K562 (cell line): ENCODE measurements at regions not wholly inside any gene's neighbourhood (a gene's known extent, or its start where the extent isn't known, plus 50 kb on each side); places are given as distances from the start of the nearest gene placed in this dataset.

Experiments used
- CHD1 ChIP-seq: fragments of 200-600 bp; sonication (generic); IDR thresholded peaks from one replicate; pipeline ENCODE4 v1.6.1; 2012; ENCODE audit warnings: mild to moderate bottlenecking, moderate library complexity, low read length, inconsistent platforms
- PML ChIP-seq: IDR thresholded peaks from 2 replicates; pipeline ENCODE4 v1.6.1; 2012; ENCODE audit warnings: low read length, inconsistent platforms
- PYGO2 ChIP-seq: fragments of 450-650 bp; IDR thresholded peaks from 2 replicates; pipeline ENCODE4 v1.6.1; 2016; ENCODE audit warnings: mild to moderate bottlenecking, missing genetic modification characterization, moderate library complexity, missing compliant biosample characterization
- XRCC4 ChIP-seq: IDR thresholded peaks from one replicate; pipeline ENCODE4 v1.6.1; 2011; ENCODE audit not compliant: insufficient read depth, insufficient read length; ENCODE audit errors: extremely low read depth
- ZNF354B ChIP-seq: fragments of 250-450 bp; sonication (Bioruptor Pico); IDR thresholded peaks from 2 replicates; pipeline ENCODE4 v1.4.0; 2020
- TF ChIP-seq, protein P1 (sequence below): fragments of 250-450 bp; sonication (Bioruptor Pico); IDR thresholded peaks from 2 replicates; pipeline ENCODE4 v1.4.0; 2020
- TF ChIP-seq, protein P2 (sequence below), 2 experiments: IDR thresholded peaks in 1 of 2; conservative IDR thresholded peaks in 1 of 2; 2 replicates each; pipeline ENCODE4 v1.6.1; 2016; ENCODE audit warnings: low read depth in 2 of 2, mild to moderate bottlenecking in 1 of 2, missing compliant biosample characterization in 1 of 2, missing genetic modification characterization in 1 of 2, moderate library complexity in 1 of 2
- TF ChIP-seq, protein P3 (sequence below): fragments of 200-600 bp; sonication (generic); IDR thresholded peaks from one replicate; pipeline ENCODE4 v1.6.1; 2012; ENCODE audit warnings: mild to moderate bottlenecking, low read depth, low read length, inconsistent platforms

DNA sequence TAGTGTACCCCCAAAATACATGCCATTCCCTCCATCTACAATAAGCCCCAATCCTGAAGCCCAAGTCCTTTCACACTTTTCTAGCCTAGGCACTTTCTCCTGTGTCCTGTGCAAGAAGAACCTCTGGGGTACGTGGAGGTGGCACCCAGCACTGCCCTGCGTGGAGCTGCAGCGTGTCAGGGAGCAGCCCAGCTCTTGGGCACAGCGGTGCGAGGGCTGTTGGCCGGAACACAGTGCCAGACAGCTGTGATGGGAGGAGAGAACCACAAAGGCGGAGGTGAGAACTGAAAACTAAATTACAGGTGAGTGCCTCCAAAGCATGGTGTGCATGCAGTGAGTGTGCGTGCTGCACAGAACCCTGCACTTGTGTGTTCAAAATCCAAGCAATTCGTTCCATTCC is 621.3 kb upstream of the ADARB2 start (continued):
- TF ChIP-seq, protein P1, sequence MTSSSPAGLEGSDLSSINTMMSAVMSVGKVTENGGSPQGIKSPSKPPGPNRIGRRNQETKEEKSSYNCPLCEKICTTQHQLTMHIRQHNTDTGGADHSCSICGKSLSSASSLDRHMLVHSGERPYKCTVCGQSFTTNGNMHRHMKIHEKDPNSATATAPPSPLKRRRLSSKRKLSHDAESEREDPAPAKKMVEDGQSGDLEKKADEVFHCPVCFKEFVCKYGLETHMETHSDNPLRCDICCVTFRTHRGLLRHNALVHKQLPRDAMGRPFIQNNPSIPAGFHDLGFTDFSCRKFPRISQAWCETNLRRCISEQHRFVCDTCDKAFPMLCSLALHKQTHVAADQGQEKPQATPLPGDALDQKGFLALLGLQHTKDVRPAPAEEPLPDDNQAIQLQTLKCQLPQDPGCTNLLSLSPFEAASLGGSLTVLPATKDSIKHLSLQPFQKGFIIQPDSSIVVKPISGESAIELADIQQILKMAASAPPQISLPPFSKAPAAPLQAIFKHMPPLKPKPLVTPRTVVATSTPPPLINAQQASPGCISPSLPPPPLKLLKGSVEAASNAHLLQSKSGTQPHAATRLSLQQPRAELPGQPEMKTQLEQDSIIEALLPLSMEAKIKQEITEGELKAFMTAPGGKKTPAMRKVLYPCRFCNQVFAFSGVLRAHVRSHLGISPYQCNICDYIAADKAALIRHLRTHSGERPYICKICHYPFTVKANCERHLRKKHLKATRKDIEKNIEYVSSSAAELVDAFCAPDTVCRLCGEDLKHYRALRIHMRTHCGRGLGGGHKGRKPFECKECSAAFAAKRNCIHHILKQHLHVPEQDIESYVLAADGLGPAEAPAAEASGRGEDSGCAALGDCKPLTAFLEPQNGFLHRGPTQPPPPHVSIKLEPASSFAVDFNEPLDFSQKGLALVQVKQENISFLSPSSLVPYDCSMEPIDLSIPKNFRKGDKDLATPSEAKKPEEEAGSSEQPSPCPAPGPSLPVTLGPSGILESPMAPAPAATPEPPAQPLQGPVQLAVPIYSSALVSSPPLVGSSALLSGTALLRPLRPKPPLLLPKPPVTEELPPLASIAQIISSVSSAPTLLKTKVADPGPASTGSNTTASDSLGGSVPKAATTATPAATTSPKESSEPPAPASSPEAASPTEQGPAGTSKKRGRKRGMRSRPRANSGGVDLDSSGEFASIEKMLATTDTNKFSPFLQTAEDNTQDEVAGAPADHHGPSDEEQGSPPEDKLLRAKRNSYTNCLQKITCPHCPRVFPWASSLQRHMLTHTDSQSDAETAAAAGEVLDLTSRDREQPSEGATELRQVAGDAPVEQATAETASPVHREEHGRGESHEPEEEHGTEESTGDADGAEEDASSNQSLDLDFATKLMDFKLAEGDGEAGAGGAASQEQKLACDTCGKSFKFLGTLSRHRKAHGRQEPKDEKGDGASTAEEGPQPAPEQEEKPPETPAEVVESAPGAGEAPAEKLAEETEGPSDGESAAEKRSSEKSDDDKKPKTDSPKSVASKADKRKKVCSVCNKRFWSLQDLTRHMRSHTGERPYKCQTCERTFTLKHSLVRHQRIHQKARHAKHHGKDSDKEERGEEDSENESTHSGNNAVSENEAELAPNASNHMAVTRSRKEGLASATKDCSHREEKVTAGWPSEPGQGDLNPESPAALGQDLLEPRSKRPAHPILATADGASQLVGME (CRISPR knock-in tag), result no peak
- no peak for TF ChIP-seq PML
- no peak for TF ChIP-seq CHD1
- no peak for TF ChIP-seq PYGO2 (tag)
- TF ChIP-seq, protein P2, sequence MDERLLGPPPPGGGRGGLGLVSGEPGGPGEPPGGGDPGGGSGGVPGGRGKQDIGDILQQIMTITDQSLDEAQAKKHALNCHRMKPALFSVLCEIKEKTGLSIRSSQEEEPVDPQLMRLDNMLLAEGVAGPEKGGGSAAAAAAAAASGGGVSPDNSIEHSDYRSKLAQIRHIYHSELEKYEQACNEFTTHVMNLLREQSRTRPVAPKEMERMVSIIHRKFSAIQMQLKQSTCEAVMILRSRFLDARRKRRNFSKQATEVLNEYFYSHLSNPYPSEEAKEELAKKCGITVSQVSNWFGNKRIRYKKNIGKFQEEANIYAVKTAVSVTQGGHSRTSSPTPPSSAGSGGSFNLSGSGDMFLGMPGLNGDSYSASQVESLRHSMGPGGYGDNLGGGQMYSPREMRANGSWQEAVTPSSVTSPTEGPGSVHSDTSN (CRISPR knock-in tag; IDR thresholded peaks at IDR 0.05; ENCODE audit: low read depth), result no peak
- TF ChIP-seq, protein P2 (tag; conservative IDR thresholded peaks at IDR 0.05; ENCODE audit: low read depth), result no peak
- TF ChIP-seq, protein P3, sequence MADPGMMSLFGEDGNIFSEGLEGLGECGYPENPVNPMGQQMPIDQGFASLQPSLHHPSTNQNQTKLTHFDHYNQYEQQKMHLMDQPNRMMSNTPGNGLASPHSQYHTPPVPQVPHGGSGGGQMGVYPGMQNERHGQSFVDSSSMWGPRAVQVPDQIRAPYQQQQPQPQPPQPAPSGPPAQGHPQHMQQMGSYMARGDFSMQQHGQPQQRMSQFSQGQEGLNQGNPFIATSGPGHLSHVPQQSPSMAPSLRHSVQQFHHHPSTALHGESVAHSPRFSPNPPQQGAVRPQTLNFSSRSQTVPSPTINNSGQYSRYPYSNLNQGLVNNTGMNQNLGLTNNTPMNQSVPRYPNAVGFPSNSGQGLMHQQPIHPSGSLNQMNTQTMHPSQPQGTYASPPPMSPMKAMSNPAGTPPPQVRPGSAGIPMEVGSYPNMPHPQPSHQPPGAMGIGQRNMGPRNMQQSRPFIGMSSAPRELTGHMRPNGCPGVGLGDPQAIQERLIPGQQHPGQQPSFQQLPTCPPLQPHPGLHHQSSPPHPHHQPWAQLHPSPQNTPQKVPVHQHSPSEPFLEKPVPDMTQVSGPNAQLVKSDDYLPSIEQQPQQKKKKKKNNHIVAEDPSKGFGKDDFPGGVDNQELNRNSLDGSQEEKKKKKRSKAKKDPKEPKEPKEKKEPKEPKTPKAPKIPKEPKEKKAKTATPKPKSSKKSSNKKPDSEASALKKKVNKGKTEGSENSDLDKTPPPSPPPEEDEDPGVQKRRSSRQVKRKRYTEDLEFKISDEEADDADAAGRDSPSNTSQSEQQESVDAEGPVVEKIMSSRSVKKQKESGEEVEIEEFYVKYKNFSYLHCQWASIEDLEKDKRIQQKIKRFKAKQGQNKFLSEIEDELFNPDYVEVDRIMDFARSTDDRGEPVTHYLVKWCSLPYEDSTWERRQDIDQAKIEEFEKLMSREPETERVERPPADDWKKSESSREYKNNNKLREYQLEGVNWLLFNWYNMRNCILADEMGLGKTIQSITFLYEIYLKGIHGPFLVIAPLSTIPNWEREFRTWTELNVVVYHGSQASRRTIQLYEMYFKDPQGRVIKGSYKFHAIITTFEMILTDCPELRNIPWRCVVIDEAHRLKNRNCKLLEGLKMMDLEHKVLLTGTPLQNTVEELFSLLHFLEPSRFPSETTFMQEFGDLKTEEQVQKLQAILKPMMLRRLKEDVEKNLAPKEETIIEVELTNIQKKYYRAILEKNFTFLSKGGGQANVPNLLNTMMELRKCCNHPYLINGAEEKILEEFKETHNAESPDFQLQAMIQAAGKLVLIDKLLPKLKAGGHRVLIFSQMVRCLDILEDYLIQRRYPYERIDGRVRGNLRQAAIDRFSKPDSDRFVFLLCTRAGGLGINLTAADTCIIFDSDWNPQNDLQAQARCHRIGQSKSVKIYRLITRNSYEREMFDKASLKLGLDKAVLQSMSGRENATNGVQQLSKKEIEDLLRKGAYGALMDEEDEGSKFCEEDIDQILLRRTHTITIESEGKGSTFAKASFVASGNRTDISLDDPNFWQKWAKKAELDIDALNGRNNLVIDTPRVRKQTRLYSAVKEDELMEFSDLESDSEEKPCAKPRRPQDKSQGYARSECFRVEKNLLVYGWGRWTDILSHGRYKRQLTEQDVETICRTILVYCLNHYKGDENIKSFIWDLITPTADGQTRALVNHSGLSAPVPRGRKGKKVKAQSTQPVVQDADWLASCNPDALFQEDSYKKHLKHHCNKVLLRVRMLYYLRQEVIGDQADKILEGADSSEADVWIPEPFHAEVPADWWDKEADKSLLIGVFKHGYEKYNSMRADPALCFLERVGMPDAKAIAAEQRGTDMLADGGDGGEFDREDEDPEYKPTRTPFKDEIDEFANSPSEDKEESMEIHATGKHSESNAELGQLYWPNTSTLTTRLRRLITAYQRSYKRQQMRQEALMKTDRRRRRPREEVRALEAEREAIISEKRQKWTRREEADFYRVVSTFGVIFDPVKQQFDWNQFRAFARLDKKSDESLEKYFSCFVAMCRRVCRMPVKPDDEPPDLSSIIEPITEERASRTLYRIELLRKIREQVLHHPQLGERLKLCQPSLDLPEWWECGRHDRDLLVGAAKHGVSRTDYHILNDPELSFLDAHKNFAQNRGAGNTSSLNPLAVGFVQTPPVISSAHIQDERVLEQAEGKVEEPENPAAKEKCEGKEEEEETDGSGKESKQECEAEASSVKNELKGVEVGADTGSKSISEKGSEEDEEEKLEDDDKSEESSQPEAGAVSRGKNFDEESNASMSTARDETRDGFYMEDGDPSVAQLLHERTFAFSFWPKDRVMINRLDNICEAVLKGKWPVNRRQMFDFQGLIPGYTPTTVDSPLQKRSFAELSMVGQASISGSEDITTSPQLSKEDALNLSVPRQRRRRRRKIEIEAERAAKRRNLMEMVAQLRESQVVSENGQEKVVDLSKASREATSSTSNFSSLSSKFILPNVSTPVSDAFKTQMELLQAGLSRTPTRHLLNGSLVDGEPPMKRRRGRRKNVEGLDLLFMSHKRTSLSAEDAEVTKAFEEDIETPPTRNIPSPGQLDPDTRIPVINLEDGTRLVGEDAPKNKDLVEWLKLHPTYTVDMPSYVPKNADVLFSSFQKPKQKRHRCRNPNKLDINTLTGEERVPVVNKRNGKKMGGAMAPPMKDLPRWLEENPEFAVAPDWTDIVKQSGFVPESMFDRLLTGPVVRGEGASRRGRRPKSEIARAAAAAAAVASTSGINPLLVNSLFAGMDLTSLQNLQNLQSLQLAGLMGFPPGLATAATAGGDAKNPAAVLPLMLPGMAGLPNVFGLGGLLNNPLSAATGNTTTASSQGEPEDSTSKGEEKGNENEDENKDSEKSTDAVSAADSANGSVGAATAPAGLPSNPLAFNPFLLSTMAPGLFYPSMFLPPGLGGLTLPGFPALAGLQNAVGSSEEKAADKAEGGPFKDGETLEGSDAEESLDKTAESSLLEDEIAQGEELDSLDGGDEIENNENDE, result no peak
- TF ChIP-seq ZNF354B, result no peak
- no peak for TF ChIP-seq XRCC4
